Ectodermal cell (in vitro differentiated cells): ENCODE measurements at regions not wholly inside any gene's neighbourhood (a gene's known extent, or its start where the extent isn't known, plus 50 kb on each side); places are given as distances from the start of the nearest gene placed in this dataset.

Experiments used
- H3K27ac ChIP-seq: 2 replicates; pipeline ENCODE4 v1.7.0; 2013; ENCODE audit warnings: mild to moderate bottlenecking, low read depth, low read length; ENCODE audit not compliant: insufficient read depth, poor library complexity, severe bottlenecking
- H3K27me3 ChIP-seq: 2 replicates; pipeline ENCODE4 v1.7.0; 2013; ENCODE audit warnings: mild to moderate bottlenecking, low read length; ENCODE audit not compliant: insufficient read depth, control insufficient read depth, poor library complexity, severe bottlenecking
- H3K36me3 ChIP-seq: one replicate; pipeline ENCODE4 v1.7.0; 2013; ENCODE audit warnings: low read length; ENCODE audit not compliant: control insufficient read depth, insufficient read depth
- H3K4me1 ChIP-seq: one replicate; pipeline ENCODE4 v1.7.0; 2013; ENCODE audit warnings: low read length; ENCODE audit not compliant: control insufficient read depth, insufficient read depth
- H3K4me3 ChIP-seq: 2 replicates; pipeline ENCODE4 v1.7.0; 2013; ENCODE audit warnings: low read depth, low read length, control low read depth; ENCODE audit not compliant: insufficient read depth
- H3K9me3 ChIP-seq: 2 replicates; pipeline ENCODE4 v1.7.0; 2013; ENCODE audit warnings: mild to moderate bottlenecking, low read length, moderate library complexity; ENCODE audit not compliant: control insufficient read depth
- WGBS, 2 experiments: methylation state at CpG; one replicate each; pipeline ENCODE4 v1.1.7; 2013; ENCODE audit warnings: missing lambda C conversion rate in 2 of 2; 5-methylcytosine and 5-hydroxymethylcytosine counted together

GRCh38 chr16:76210157-76210556 is 67.0 kb upstream of the CNTNAP4 start:
- H3K4me1 ChIP-seq: no peaks in the 10 kb centered on the region
- H3K27ac ChIP-seq: no peak overlapping the region

GRCh38 chr16:76213860-76214259 is 63.3 kb upstream of the CNTNAP4 start:
- H3K4me3 ChIP-seq: no peak overlapping the region
- H3K4me1 ChIP-seq: no peaks in the 10 kb centered on the region
- no peaks in the 10 kb centered on the region for H3K27me3 ChIP-seq
- no peaks in the 10 kb centered on the region for H3K9me3 ChIP-seq
- no peak overlapping the region for H3K27ac ChIP-seq
- no peaks in the 10 kb centered on the region for H3K36me3 ChIP-seq

More at GRCh38 chr16:76210157-76210556, 67.0 kb upstream of the CNTNAP4 start:
- Histone ChIP-seq H3K36me3 (no peaks in the 10 kb centered on the region), H3K9me3 (no peaks in the 10 kb centered on the region), H3K4me3 (no peak overlapping the region), H3K27me3 (no peaks in the 10 kb centered on the region)
- 90 to 94% methylated on average over 5 of the region's 5 CpGs for WGBS, 2 experiments

- no peaks in the 10 kb centered on the region for H3K9me3 ChIP-seq
- no peaks in the 10 kb centered on the region for H3K36me3 ChIP-seq
- H3K4me3 ChIP-seq: no peak overlapping the region
- WGBS, 2 experiments: 47 to 57% methylated on average over 1 of the region's 1 CpG
- no peaks in the 10 kb centered on the region for H3K27me3 ChIP-seq
- H3K4me1 ChIP-seq: no peaks in the 10 kb centered on the region
- H3K27ac ChIP-seq: no peak overlapping the region
Measured at GRCh38 chr16:76214856-76215255, 62.3 kb upstream of the CNTNAP4 start.

- Histone ChIP-seq H3K9me3 (no peaks in the 10 kb centered on the region), H3K4me3 (no peak overlapping the region), H3K27me3 (no peaks in the 10 kb centered on the region), H3K4me1 (no peaks in the 10 kb centered on the region), H3K27ac (no peak overlapping the region), H3K36me3 (no peaks in the 10 kb centered on the region)
- WGBS, 2 experiments: 59 to 73% methylated on average over 3 of the region's 3 CpGs
Measured at GRCh38 chr16:76222087-76222486, 55.1 kb upstream of the CNTNAP4 start.

- no peaks in the 10 kb centered on the region for H3K27me3 ChIP-seq
- no peaks in the 10 kb centered on the region for H3K9me3 ChIP-seq
- H3K4me3 ChIP-seq: no peak overlapping the region
- 36 to 37% methylated on average over 2 of the region's 2 CpGs for WGBS, 2 experiments
- no peaks in the 10 kb centered on the region for H3K36me3 ChIP-seq
- no peak overlapping the region for H3K27ac ChIP-seq
- H3K4me1 ChIP-seq: no peaks in the 10 kb centered on the region
Measured at GRCh38 chr16:76222853-76223252, 54.3 kb upstream of the CNTNAP4 start.

GRCh38 chr16:76226011-76226410 is 51.2 kb upstream of the CNTNAP4 start:
- no peak overlapping the region for H3K4me3 ChIP-seq
- H3K27ac ChIP-seq: no peak overlapping the region
- no peaks in the 10 kb centered on the region for H3K27me3 ChIP-seq
- H3K36me3 ChIP-seq: no peaks in the 10 kb centered on the region
- H3K9me3 ChIP-seq: no peaks in the 10 kb centered on the region
- H3K4me1 ChIP-seq: no peaks in the 10 kb centered on the region
- WGBS, 2 experiments: 94% methylated on average over 14 of the region's 14 CpGs

- no peaks in the 10 kb centered on the region for H3K9me3 ChIP-seq
- 96 to 97% methylated on average over 3 of the region's 3 CpGs for WGBS, 2 experiments
- no peaks in the 10 kb centered on the region for H3K4me1 ChIP-seq
- H3K27ac ChIP-seq: no peak overlapping the region
- no peak overlapping the region for H3K4me3 ChIP-seq
- no peaks in the 10 kb centered on the region for H3K27me3 ChIP-seq
- no peaks in the 10 kb centered on the region for H3K36me3 ChIP-seq
Measured at GRCh38 chr16:76226481-76226880, 50.7 kb upstream of the CNTNAP4 start.
